GM19240 (cell line): ENCODE measurements at regions not wholly inside any gene's neighbourhood (a gene's known extent, or its start where the extent isn't known, plus 50 kb on each side); places are given as distances from the start of the nearest gene placed in this dataset.

Experiments
- DNase-seq: peaks from one replicate; pipeline ENCODE4 v3.0.0; 2011; ENCODE audit warnings: low spot score; ENCODE audit not compliant: insufficient read length

DNA sequence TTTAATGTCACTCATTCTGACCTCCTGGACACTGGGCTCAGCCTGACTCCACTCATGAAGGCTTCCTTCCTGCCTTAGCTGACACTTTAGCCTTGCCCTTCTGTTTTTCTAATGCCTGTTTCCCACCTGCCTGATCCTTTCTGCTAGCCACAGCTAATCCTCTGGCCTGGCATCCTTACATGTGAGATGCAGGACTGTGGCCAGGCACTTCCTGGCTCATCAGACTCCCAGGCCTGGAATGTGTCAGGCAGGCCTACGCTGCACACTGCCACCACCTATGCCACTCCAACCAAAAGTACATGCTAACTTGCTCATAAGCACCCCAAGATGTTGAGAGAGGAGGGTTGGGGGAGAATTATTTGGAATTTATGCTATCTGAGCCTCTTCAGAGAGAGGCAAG lies 138.8 kb upstream of the NALF2 start:
- DNase-seq = no peak

DNA sequence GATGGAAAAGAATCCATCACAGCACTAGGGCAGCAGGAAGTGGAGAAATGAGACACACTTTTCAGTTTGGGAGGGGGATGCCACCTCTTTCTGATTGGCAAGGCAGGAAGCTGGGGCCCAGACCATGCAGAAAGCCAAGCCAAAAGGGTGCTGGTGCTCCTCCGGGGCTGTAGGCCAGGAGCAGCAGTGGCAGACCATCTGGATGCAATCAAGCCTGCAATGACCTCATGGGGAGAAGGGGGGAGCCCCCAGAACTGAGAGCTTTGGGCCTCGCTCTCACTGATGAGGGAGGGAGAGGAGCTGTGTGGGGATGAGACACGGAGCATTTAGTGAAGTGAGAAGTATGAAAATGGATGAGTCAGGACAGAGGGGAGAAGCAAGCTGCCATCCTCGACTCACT lies 141.3 kb upstream of the NALF2 start:
- no peak for DNase-seq

DNA sequence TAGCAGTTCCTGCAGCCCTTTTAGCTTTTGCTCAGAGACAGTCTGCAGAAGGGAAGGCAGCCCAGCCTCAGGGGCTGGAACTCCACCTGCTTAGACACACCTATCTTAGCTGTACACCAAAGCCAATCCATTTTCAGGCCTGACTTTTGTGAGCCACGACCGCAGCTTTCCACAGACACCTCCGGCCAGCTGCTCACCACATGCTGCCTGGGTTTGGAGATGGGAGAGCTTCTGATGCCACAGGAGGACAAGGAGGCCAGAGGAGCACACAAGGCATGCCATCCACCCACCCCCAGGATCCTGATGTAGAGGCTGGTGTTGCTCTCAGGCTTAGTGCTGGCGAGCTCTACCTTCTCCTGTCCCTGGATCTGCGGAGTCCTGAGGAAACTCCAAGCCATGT lies 141.8 kb upstream of the NALF2 start:
- no peak for DNase-seq

DNA sequence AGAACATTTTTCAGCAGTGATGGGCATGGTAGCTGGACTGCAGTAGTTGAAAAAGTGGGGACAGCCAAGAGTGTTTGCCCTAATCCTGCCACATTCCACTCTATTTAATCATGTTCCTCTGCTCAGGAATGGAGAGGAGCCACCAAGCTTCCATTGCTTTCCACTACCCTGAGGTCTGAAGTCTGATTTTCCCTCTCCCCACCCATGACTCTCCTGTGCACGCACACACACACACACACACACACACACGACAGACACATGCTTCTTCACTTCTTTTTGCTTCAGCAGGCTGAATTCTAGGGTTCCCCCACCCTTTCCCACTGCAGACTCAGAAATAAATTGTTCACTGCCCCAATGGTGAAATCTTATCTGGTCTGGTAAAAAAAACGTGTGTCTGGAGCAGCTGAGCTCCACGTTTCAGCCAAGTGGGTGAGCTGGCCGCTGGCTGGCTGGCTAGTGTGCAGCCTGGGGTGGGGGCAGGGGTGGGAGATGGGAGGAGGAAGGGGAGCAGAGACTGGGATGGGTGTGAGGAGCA lies 142.7 kb upstream of the NALF2 start:
- DNase-seq = no peak

DNA sequence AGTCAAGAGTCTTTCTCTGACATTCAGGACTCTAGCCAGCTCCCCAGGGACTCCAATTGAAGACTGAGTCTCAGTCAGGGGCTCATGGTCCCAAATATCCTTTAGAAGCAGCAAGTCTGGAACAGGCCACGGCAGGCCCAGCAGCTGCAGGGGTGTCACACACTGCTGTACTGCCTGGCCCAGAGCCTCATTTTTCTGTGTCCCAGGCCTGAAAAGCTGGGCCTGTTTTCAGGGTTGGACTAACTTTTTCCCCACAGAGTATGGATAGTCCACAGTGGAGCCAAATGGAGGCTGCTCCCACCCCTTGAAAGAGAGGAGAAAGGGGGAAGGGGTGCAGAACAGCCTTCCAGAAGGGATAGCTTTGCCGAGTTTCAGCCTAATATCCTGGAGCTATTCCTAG lies 146.8 kb upstream of the NALF2 start:
- DNase-seq = no peak

DNA sequence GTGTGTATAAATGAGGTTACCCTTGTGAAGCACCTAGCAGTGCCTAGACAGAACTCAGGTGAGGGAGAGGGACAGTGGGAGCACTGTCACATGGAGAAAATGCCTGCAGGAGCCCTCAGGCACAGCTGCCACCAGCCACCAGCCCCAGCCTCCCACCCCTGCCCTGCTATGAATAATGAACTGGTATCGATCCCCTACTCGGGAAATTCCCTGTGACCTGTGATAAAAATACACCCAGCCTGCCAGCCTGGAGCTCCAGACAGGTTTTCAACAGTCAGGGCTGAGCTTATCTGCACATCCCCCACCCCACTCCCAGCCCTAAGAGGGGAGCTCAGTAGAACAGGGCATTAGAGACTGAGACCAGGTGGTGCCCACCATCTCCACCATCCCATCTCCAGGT lies 159.6 kb upstream of the PJA1 start:
- DNase-seq = no peak

DNA sequence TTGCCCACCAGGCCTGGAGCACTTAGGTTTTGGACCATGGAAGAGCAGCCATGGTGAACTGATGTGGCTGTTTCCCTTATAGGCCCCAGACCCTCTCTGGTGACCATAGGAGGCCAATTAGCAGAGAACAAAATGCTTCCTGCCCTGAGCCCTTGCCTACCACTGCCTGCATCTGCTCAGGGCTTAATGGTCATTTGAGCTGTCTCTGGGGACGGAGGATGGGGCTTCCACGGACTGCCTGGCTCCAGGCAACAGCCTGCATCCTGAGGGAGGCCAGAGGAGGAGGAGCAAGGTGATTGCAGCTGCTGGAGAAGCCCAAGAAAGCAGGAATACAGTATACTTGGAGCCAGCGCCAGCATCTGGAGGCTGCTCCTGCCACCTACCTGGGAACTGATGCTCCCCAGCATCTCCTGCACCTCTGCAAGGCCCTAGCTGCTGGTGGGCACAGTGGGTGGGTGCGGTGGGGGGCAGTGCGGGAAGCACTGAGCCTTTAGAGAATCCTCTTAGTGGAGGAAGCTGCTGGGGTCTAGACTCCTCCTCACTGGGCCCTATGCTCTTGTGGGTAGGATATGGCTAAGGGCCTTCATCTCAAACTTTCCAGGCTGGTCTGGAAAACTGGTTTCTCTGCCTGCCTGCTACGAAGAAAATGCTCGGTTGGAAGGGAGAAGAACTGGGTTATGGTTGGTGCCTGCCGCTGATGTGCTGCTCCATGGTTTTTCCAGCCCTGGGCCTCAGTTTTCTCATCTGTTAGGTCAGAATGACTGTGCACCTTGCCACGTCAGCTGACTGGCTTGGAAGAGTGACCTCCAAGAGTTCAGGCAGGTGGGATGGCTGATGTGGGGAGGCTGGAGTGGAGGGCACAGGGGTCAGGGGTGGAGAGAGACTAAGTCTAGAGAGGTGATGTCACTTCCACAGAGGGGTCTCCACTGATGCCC lies 158.8 kb upstream of the PJA1 start:
- DNase-seq = no peak

DNA sequence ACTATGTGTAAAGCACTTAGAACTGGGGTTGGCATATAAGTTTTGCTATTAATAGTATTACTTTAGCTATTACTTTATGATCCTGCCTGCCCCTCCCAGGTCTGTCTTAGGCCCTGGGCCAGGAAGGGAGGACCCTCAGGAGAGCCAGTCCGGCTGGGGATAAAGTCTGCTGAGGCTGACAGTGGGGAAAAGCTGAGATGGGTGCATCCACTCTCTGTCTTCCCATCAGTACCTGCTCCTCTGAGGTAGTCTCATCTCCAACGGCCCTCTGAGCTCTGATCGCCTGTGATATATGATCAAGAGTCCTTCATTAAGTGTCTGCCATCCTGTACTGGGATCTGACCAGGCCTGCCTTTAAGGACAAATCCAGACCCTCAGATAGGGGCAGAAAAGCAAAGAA lies 156.5 kb upstream of the PJA1 start:
- no peak for DNase-seq

DNA sequence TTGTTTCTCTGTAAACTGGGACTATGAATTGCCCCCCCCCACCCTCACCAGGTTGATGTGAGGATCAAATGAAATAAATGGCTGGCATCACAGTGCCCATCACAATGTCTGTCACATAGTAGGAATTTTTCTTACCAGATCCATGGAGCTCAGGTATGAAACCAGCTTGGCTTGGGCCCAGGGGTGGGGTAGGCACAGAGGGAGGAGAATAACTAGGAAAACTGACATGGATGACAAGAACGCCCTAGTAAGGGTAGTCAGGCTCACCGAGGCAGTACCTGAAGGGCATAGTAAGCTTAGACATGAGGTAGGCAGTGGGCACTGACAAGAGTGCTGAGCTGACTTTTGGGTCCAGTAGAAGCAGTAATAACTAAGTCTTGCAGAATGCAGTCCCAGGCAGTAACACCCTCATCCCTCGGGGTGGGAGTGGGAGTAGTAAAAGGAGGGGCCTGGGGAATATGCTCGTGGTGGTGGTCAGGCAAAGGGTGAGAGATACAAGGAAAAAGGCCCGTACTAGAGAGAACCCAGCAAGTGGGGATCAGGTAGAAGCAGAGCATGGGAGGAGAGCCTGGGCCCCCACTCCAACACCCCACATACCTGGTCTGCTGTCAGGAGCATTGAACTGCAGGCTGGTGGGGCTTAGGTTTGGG lies 155.9 kb upstream of the PJA1 start:
- DNase-seq = no peak

DNA sequence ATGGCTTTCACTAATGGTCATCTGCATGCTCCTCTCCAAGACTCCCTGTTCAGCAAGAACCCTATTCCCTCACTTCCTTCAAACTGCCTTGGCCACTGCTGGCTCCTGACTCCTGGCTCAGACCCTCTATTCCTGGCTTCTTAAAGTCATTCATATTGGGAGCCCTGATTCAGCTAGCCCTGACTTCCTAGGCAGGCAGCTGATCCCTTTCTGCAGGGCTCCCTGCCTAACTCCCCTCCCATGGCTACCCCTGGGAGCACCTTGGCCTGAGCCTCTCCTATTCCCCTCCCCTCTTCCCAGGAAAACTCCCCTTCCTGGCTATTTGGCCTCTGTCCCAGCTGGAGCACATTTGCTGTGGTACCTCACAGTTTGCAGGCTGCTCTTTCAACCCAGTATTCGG lies 154.9 kb upstream of the PJA1 start:
- no peak for DNase-seq

DNA sequence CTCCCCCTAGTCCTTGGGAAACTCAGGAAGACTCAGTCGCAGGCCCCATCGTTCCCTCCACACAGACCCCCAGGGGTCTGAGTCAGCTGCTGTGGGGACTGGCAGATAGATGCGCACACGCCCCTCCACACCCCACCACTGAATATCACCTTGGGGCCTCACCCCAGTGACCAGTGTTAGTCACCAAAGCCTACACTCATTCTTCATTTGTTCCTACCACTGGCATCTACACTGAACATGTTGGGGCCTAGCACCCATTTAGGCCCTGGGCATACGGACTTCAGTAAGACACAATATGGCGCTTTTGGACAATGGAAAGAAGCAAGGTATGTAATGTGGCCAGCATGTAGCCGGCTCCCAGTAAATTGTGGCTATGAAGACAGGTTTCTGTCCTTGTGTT lies 154.1 kb upstream of the PJA1 start:
- DNase-seq = no peak

DNA sequence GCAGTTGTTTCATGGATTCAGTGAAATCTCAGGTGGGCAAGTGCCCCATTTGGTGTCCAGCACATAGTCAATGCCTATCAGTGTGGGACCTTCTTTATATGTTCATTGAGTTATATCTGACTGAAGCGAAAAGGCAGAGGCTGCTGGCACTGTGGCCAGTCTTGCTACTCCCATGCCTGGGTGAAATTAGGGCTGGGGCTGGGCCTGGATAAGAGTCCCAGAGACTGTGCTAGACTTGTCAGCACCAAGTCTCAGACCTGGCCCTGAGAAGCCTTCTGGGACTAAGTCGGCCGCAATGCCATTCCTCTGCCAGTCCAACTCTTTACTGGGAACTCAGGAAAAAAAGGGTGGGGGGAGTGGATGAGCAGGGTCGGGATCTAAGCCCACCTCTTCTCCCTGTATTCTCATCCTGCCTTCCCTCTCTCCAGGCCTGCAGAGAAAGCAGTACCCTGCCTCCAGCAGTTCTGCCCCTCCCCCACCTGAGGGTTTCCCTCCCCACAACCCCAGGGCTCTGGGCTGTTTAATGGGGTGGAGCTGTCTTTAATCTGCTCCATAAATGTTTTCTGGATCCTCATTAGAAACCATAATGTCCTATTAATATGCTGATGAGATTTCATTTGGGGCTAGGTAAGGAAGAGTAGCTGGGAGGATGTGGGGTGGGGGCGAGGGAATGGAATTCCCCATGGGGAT lies 153.5 kb upstream of the PJA1 start:
- DNase-seq = no peak

DNA sequence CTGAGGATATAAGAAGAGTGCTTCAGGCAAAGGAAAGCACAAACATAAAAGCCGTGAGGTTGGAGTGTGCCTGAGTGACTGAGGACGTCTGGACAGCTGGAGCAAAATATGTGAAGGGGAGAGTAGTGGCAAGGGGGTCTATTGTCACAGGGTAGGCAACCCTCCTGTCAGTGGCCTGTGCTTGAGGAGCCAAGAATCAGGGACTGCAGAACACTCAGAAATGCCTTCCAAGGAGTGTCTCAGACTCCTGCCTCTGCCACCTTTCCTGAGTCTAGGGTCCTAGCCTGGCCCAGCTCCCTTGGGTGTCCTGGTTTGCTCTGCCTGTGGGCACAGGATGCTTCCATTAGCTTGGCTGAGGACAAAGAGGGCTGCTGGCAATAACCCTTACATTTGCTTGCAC lies 152.5 kb upstream of the PJA1 start:
- DNase-seq = no peak

DNA sequence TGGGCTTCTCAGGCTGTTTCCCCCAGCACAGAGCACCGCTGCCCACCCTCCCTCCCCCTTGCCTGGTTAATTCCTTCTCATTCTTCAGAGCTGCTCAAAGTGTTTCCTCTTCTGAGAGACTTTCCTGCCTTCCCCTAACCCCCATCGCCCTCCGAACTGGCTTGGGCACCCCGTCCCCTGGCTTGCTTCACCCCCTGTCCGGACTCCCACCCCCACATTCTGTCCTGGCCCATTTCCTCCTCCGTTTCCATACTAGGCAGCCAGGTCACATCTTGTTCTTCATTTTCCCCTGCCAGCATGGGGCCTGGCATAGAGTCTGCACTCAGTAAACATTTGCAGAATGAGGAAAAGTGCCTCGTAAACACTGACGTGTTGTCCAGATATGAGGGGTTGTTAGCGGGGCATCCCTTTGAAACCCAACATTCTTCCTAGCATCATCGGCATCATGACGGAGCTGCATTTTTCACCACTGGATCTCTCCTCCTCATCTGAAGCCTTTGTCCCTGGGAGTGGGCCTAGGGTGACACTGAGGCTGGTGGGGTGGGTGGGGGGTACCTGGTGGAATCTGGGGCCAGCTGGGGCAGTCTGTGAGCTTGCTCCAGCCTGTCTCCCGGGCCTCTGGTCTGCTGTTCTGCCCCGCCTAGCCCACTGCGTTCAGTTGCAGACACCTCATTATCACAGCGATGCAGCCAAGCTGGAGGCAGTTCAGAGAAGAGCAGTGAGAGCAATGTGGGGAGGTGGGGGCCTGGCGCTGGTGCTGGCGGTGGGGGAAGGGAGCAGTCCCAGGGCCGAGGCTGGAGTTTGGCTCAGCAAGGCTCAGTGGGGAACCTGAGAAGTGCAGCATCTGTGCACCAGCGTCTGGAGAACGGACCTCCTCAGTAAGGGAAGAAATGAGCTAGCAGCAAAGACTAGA lies 149.4 kb upstream of the PJA1 start:
- no peak for DNase-seq

DNA sequence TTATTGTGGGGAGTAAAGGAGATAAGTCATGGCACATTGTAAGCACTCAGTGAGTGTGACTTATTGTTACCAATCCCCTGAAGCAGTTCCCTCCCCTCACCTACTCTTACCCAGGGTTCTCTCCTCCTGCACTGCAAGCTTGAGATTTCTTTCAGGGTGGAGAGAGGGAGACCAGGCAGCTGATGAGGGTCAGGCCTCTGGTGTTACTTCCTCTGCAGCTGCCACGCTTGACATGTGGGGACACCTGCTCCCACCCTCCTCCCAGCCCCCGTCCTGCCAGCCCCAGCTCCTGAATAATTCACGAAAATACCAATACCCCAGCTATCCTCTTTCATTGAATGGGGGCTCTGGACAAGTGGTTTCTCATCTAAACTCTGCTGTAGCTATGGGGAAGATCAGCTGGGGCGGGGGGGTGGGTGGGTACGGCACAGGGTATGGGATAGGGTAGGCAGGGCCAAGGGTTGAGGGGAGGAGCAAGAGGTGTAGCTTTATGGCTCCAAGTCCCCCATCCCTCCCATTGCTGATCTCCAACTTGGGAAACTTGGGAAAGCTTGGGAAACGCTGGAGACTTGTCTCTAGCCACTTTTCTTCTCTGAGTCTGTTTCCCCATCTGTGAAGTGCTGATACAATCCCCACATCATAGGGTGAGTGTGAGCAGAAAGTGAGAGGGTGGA lies 148.5 kb upstream of the PJA1 start:
- DNase-seq = no peak

DNA sequence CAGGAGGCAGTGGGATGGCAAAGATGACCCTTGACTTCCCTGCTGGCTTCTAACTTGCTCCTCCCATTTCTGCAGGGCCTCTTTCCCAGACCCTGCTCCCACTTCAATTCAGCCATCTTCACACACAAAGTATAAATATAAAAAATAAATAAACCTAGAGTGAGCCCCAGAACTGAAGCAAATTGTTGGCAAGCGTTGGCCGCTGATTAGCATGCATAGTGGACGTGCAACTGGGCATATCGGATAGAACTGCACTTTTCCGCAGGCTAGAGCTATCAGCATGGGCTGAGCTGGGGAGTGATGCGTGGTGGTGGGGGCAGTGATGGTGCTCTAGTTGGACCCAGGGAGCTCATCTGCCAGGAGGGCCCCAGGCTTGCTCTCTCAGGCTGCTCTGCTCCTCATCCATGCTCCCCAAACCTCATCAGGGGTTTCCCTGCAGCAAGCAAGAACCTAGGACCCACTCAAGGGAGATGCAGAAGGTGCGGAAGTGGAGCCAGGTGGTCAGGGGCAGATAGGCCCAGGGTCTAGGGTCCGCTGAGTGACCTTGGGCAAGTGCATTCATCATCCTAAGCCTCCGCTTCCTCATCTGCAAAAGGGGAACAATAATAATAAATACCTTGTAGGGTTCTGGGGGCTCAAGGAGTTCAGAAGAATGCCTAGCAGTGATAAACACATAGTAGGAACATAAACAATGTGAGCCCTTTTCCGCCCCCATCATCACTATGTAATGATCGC lies 146.8 kb upstream of the PJA1 start:
- no peak for DNase-seq

DNA sequence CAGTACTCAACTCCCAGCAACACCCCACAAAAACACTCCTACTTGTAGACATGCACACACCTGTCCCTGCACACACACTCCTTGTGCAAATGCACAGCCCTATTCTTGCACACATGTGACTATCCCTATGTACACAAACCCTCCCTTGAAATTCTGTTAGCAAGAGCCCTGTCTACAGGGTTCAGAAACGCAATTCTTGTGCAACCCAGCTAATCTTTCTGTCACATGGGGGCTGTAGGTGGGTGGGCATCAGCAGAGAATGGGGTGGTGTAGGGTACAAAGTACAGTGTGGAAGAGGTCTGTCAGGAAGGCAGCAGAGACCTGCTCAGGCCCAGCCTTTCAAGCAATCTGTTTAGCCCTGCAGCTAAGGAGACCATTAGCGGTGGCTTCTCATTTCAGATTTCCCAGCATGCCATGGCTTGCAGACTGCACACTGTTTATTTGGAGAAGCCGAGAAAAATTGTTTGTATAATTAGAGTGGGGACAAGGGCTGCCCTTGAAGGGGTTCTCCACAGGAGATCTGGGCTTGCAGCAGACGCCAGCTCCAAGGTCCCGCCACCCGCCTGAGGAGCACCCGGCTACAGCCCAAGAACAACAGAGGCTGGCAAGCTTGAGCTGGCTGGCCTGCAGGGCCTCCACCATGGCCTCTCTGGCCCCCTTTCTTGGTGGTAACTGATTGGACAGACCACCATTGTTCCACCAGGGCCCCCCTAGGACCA lies 144.0 kb upstream of the PJA1 start:
- no peak for DNase-seq

DNA sequence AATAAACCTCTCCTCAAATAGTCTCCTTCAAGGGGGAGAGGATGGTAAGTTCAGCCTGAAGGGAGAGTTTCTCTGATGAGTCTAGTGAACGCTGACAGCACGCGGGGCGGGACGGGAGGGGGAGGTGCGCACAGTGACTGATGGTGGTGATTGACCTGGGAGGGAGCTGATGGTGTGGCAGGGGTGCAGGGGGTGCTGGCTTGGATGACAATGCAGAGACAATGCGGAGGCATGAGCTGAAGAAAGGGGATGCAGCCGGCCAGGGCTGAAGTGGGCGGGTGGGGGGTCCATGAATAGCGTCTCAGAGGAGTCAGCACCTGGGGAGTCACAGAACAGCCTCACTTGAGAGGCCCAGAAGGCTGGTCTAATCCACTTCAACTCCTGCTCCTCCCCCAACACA lies 142.5 kb upstream of the PJA1 start:
- DNase-seq = no peak

DNA sequence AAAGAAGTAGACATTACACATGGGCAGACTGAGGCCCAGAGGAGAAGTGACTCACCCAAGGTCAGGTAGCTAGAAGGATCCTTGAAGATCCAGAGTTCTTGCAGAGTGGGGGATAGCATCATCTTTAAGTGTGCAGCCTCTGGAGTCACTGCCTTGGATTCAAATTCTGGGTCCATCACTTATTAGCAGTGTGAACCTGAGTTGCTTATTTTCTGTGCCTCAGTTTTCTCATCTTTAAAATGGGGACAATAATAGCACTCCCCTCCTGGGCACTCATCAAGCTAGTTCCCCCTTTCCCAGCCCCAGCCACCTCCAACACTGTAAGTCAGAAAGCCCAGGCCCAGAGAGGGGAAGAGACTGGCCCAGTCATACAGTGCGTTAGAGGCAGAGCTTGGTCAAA lies 141.8 kb upstream of the PJA1 start:
- DNase-seq = no peak
